ENCODE measurements at regions not wholly inside any gene's neighbourhood (a gene's known extent, or its start where the extent isn't known, plus 50 kb on each side); places are given as distances from the start of the nearest gene placed in this dataset.

GRCh38 chr2:131656816-131657633 is 129.3 kb downstream of the CCDC74A start:
- TF ChIP-seq CTCF (IDR thresholded peaks at IDR 0.05; ENCODE audit: low read depth, low read length), result no peak
- no peak for TF ChIP-seq EZH2phosphoT487 (IDR thresholded peaks at IDR 0.05; ENCODE audit: low read depth)

Measured in OCI-LY3 (cell line).